Upper lobe of left lung (tissue), 6 donors: ENCODE measurements at regions not wholly inside any gene's neighbourhood (a gene's known extent, or its start where the extent isn't known, plus 50 kb on each side); places are given as distances from the start of the nearest gene placed in this dataset.

ENCODE experiments used
- ATAC-seq, 2 donors: fragments of 200-7000 bp; cut with Tn5 transposase; one replicate each; pipeline ENCODE4 v1.9.1; 2022; ENCODE audit warnings: mild to moderate bottlenecking in 2 of 2, moderate library complexity in 2 of 2; ENCODE audit not compliant: low FRiP score in 2 of 2
- DNase-seq, 2 donors: peaks; one replicate each; pipeline ENCODE4 v3.0.0-alpha.2; 2019 to 2020
- H3K27ac ChIP-seq, 4 donors: fragments of 200-600 bp; sonication (generic); one replicate each; pipeline ENCODE4 v1.5.1; 2016 to 2019
- H3K27me3 ChIP-seq, 4 donors: fragments of 200-600 bp; sonication (generic); one replicate each; pipeline ENCODE4 v1.5.1; 2017 to 2019
- H3K36me3 ChIP-seq, 4 donors: fragments of 200-600 bp; sonication (generic); one replicate each; pipeline ENCODE4 v1.5.1; 2016 to 2019
- H3K4me1 ChIP-seq, 4 donors: fragments of 200-600 bp; sonication (generic); one replicate each; pipeline ENCODE4 v1.5.1; 2018 to 2019
- H3K4me3 ChIP-seq, 4 donors: fragments of 200-600 bp; sonication (generic); one replicate each; pipeline ENCODE4 v1.5.1; 2017 to 2019; ENCODE audit warnings: mild to moderate bottlenecking in 2 of 4, moderate library complexity in 1 of 4
- H3K9me3 ChIP-seq, 4 donors: fragments of 200-600 bp; sonication (generic); one replicate each; pipeline ENCODE4 v1.5.1; 2018 to 2019
- CTCF ChIP-seq, 6 experiments: fragments of 450-650 bp in 4 of 6; fragments of 200-600 bp in 2 of 6; sonication (generic) in 2 of 6; IDR thresholded peaks; one replicate each; pipeline ENCODE4 v1.5.1; 2016 to 2019; ENCODE audit warnings: antibody characterized with exemption in 6 of 6
- EP300 ChIP-seq, 4 donors: sonication (generic); formaldehyde crosslinking; IDR thresholded peaks; one replicate each; pipeline ENCODE4 v1.5.1; 2017; ENCODE audit warnings: antibody characterized with exemption in 4 of 4, control low read depth in 2 of 4
- POLR2A ChIP-seq, 4 donors: fragments of 450-650 bp; IDR thresholded peaks; one replicate each; pipeline ENCODE4 v1.5.1; 2016 to 2017; ENCODE audit warnings: antibody characterized with exemption in 4 of 4, mild to moderate bottlenecking in 2 of 4
- POLR2AphosphoS5 ChIP-seq, 2 donors: sonication (generic); formaldehyde crosslinking; IDR thresholded peaks; one replicate each; pipeline ENCODE4 v1.5.1; 2017; ENCODE audit warnings: antibody characterized with exemption in 2 of 2
- WGBS, 2 donors: methylation state at CpG; one replicate each; pipeline ENCODE4 v1.1.5; 2017 to 2018; 5-methylcytosine and 5-hydroxymethylcytosine counted together
- donor health status: DM: no; HTN: no; CAD: no; lungs with moderate emphysema.
- donor health status: DM: no; HTN: yes; CAD: no; lungs with severe emphysema.

GRCh38 chr2:194079989-194080388 lies 1577.0 kb upstream of the SLC39A10 start:
- no peaks in the 10 kb centered on the region for H3K4me1 ChIP-seq
- no peak for ATAC-seq
- no peaks in the 10 kb centered on the region for H3K36me3 ChIP-seq
- H3K4me3 ChIP-seq, result no peak overlapping the region
- no peak for DNase-seq
- H3K27me3 ChIP-seq, result no peaks in the 10 kb centered on the region
- H3K27ac ChIP-seq, result no peak overlapping the region
- no peak for TF ChIP-seq EP300 (IDR thresholded peaks at IDR 0.05)
- TF ChIP-seq CTCF (IDR thresholded peaks at IDR 0.05), result no peak
- TF ChIP-seq POLR2AphosphoS5 (IDR thresholded peaks at IDR 0.05), result no peak
- no peak for TF ChIP-seq POLR2A (IDR thresholded peaks at IDR 0.05)
- WGBS, 2 donors, result 62 to 64% methylated on average over 3 of the region's 3 CpGs
- H3K9me3 ChIP-seq, result peaks cover 0 to 3% (median 0%) of the 10 kb centered on the region in 4 donors

GRCh38 chr2:194077366-194077765 lies 1579.7 kb upstream of the SLC39A10 start:
- DNase-seq, result no peak
- TF ChIP-seq POLR2AphosphoS5 (IDR thresholded peaks at IDR 0.05) (no peak), POLR2A (IDR thresholded peaks at IDR 0.05) (no peak), CTCF (IDR thresholded peaks at IDR 0.05) (no peak), EP300 (IDR thresholded peaks at IDR 0.05) (no peak)
- Histone ChIP-seq H3K4me3 (no peak overlapping the region), H3K27ac (no peak overlapping the region), H3K4me1 (no peaks in the 10 kb centered on the region), H3K9me3 (no peaks in the 10 kb centered on the region), H3K36me3 (no peaks in the 10 kb centered on the region), H3K27me3 (no peaks in the 10 kb centered on the region)
- no peak for ATAC-seq

- 39 to 67% methylated on average over 3 of the region's 3 CpGs for WGBS, 2 donors
- no peaks in the 10 kb centered on the region for H3K9me3 ChIP-seq
- DNase-seq, result no peak
- H3K4me1 ChIP-seq, result no peaks in the 10 kb centered on the region
- no peak for TF ChIP-seq POLR2A (IDR thresholded peaks at IDR 0.05)
- TF ChIP-seq EP300 (IDR thresholded peaks at IDR 0.05), result no peak
- no peak for TF ChIP-seq CTCF (IDR thresholded peaks at IDR 0.05)
- TF ChIP-seq POLR2AphosphoS5 (IDR thresholded peaks at IDR 0.05), result no peak
- no peak overlapping the region for H3K27ac ChIP-seq
- no peaks in the 10 kb centered on the region for H3K36me3 ChIP-seq
- H3K27me3 ChIP-seq, result no peaks in the 10 kb centered on the region
- H3K4me3 ChIP-seq, result no peak overlapping the region
- no peak for ATAC-seq
These were observed 1594.6 kb upstream of the SLC39A10 start for GRCh38 chr2:194062401-194062800.

GRCh38 chr2:194060269-194060668 lies 1596.8 kb upstream of the SLC39A10 start:
- no peak overlapping the region for H3K27ac ChIP-seq
- no peaks in the 10 kb centered on the region for H3K36me3 ChIP-seq
- no peaks in the 10 kb centered on the region for H3K9me3 ChIP-seq
- 63 to 74% methylated on average over 3 of the region's 3 CpGs for WGBS, 2 donors
- DNase-seq, result no peak
- no peaks in the 10 kb centered on the region for H3K27me3 ChIP-seq
- TF ChIP-seq POLR2A (IDR thresholded peaks at IDR 0.05) (no peak), POLR2AphosphoS5 (IDR thresholded peaks at IDR 0.05) (no peak), CTCF (IDR thresholded peaks at IDR 0.05) (no peak), EP300 (IDR thresholded peaks at IDR 0.05) (no peak)
- ATAC-seq, result no peak
- no peak overlapping the region for H3K4me3 ChIP-seq
- no peaks in the 10 kb centered on the region for H3K4me1 ChIP-seq

- Histone ChIP-seq H3K27me3 (no peaks in the 10 kb centered on the region), H3K36me3 (no peaks in the 10 kb centered on the region), H3K27ac (no peak overlapping the region), H3K4me1 (no peaks in the 10 kb centered on the region), H3K9me3 (no peaks in the 10 kb centered on the region), H3K4me3 (no peak overlapping the region)
- no peak for ATAC-seq
- no peak for DNase-seq
- TF ChIP-seq CTCF (IDR thresholded peaks at IDR 0.05), result no peak
These were observed 1602.7 kb upstream of the SLC39A10 start for GRCh38 chr2:194054313-194054712.
